Naive thymus-derived CD8-positive, alpha-beta T cell (primary cell): ENCODE measurements at regions not wholly inside any gene's neighbourhood (a gene's known extent, or its start where the extent isn't known, plus 50 kb on each side); places are given as distances from the start of the nearest gene placed in this dataset.

ENCODE experiments used
- ATAC-seq, 2 donors: fragments of 150-1000 bp; cut with Tn5 transposase in 1 of 2; sonication (Bioruptor Pico), chemical (Tn5 transposase) in 1 of 2; 1 replicate in 1 of 2; 2 replicates in 1 of 2; pipeline ENCODE4 v1.10.0; 2021; ENCODE audit warnings: mild to moderate bottlenecking in 2 of 2, moderate library complexity in 2 of 2
- POLR2A ChIA-PET: fragments of 350-600 bp; sonication (Branson Sonifier 250); formaldehyde crosslinking; loops from one replicate; lab custom pipeline; 2021; ENCODE audit warnings: antibody characterized with exemption; lab: Charles Lee
- DNase-seq, 10 donors: peaks; one replicate each; pipeline versions ENCODE4 v3.0.0 to v3.0.0-alpha.2; 2020 to 2022
- H3K27ac Mint-ChIP-seq, 10 donors: one replicate each; pipeline ENCODE4 v1.8.0; 2020 to 2022; ENCODE audit warnings: mild to moderate bottlenecking in 10 of 10, mixed read lengths in 10 of 10, moderate library complexity in 4 of 10, inconsistent platforms in 1 of 10
- H3K27me3 Mint-ChIP-seq, 5 donors: one replicate each; pipeline ENCODE4 v1.8.0; 2021 to 2022; ENCODE audit warnings: mixed read lengths in 5 of 5
- H3K36me3 Mint-ChIP-seq, 3 donors: one replicate each; pipeline ENCODE4 v1.8.0; 2020 to 2022; ENCODE audit warnings: mixed read lengths in 3 of 3, mild to moderate bottlenecking in 2 of 3, inconsistent platforms in 1 of 3
- H3K4me1 Mint-ChIP-seq, 4 donors: one replicate each; pipeline ENCODE4 v1.8.0; 2021 to 2022; ENCODE audit warnings: mixed read lengths in 4 of 4
- H3K4me3 Mint-ChIP-seq, 10 donors: one replicate each; pipeline ENCODE4 v1.8.0; 2020 to 2022; ENCODE audit warnings: mild to moderate bottlenecking in 10 of 10, mixed read lengths in 10 of 10, moderate library complexity in 6 of 10, inconsistent platforms in 1 of 10
- H3K9me3 Mint-ChIP-seq, 9 donors: one replicate each; pipeline ENCODE4 v1.8.0; 2020 to 2022; ENCODE audit warnings: mixed read lengths in 9 of 9, mild to moderate bottlenecking in 3 of 9, inconsistent platforms in 1 of 9, moderate library complexity in 1 of 9

DNA sequence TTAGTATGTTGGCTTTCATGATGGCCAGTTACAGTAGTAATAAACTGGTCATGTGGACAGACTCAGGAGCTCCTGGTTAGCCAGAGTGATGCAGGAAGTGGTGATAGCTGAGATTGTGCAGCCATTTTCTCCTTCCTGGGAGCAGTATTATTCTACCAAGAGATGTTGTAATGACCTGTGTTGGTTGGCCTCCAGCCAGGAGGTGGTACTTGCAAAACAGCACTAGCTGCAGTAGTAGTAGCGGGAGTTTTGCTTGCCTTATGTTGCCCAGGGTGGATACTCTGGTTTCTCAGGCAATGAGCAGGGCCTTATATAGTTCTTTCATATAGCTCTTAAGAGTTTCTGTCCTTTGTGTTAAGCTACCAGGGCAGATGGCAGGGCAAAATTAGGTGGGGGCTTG is 998.8 kb downstream of the GLUD2 start:
- no peak overlapping the region for H3K4me3 Mint-ChIP-seq
- H3K9me3 Mint-ChIP-seq: peaks cover 0 to 10% (median 0%) of the 10 kb centered on the region in 9 donors
- ATAC-seq (no peak), DNase-seq (no peak)
- POLR2A ChIA-PET: no interaction called here
- H3K36me3 Mint-ChIP-seq: no peaks in the 10 kb centered on the region
- no peak overlapping the region for H3K27ac Mint-ChIP-seq
- no peaks in the 10 kb centered on the region for H3K27me3 Mint-ChIP-seq
- no peaks in the 10 kb centered on the region for H3K4me1 Mint-ChIP-seq

DNA sequence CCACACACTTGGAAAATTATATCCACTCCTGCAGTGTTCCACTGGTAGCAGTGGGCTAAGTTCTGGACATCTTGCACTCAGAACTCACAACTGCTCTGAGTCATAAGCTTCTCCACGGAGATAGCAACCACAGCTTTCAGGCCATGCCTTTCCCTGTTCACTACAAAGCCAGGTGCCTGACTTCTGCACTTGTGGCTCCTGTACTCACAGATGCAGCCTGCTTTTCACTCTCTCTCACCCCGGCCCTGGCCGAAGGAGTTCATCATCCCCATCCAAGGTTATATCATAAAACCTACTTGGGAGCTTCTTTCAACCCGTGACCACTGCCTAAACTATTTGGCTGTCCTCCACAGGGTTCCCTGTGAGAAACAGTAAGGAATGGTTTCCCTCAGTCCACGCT is 999.4 kb downstream of the GLUD2 start:
- H3K4me1 Mint-ChIP-seq: no peaks in the 10 kb centered on the region
- H3K9me3 Mint-ChIP-seq: peaks cover 0 to 10% (median 0%) of the 10 kb centered on the region in 9 donors
- H3K27ac Mint-ChIP-seq: no peak overlapping the region
- no peak overlapping the region for H3K4me3 Mint-ChIP-seq
- ATAC-seq: no peak
- H3K27me3 Mint-ChIP-seq: no peaks in the 10 kb centered on the region
- POLR2A ChIA-PET: no interaction called here
- H3K36me3 Mint-ChIP-seq: no peaks in the 10 kb centered on the region
- DNase-seq: no peak

DNA sequence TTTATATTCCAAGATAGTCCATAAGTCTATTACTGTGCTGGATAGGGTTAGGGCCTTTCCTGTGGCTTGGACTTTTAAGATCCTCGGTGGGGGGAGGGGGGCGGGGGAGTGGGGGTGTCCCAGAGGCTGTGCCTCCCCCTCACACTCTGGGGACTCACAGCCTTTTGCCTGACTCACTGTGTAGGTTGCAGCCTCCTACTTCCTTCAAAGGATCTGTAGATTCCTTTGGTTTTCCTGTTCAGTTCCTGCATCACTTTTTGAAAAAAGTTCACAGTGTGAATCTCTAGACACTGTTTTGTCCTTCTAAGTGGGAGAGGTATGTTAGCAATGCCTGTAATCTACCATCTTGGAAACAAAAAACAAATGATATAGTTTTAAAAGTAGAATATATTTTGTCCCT is 999.9 kb downstream of the GLUD2 start:
- Mint-ChIP-seq H3K36me3 (no peaks in the 10 kb centered on the region), H3K27ac (no peak overlapping the region), H3K27me3 (no peaks in the 10 kb centered on the region), H3K4me3 (no peak overlapping the region), H3K9me3 (peaks cover 0 to 10% (median 0%) of the 10 kb centered on the region in 9 donors), H3K4me1 (no peaks in the 10 kb centered on the region)
- DNase-seq (no peak), ATAC-seq (no peak)
- POLR2A ChIA-PET: no interaction called here

DNA sequence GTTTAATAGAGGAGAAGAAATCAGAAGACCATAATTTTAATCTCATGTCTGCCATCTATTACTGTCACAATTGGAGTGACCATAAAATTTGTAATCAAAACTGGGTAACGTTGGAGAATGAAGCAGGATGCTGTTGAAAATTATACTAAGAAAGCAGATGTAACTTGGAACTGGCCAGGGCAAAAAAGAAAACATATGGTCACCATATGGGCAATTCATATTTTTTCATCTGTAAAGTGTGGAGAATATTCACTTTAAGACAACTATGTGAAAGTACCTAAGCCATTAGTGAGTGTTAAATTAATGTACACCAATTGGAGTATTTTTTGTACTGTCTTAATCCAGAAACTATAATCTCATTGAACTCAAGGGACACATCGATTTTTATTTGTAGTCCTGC is 1008.0 kb downstream of the GLUD2 start:
- ATAC-seq: no peak
- Mint-ChIP-seq H3K36me3 (no peaks in the 10 kb centered on the region), H3K27me3 (no peaks in the 10 kb centered on the region), H3K27ac (no peak overlapping the region), H3K4me1 (no peaks in the 10 kb centered on the region), H3K9me3 (peaks cover 0 to 2% (median 0%) of the 10 kb centered on the region in 9 donors), H3K4me3 (no peak overlapping the region)
- POLR2A ChIA-PET: no interaction called here
- no peak for DNase-seq

DNA sequence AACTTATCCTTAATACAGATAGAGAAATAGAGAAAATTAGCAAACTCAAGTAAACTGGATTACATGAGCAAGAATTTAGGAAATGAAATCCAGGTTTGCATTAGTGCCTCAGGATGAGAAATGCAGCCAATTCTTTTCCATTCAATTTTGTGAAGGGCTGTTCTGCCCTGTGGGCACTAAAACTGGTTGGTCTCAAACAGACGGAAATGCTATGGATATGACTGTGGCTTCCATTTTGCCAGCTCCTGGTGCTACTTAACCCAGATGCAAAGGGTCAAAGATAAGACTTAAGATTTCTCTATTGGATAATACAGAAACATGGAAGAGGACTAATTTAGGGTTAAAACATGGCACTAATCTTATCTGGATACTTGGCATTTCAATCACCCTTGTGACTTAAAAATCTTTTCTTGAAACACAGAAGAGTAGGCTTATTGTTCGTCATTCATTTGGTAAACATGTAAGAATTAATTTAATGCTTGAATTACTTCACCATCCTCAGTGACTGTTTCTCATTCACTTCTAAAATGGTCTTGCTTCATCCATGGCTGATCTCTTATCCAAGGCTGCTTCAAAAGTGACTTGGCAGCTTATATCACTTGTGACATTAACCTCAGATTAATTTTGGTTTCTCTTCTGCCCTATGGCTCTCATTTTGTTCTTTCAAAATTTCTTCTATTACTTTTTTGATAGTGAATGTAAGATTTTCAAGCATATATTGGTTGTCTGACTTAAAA is 1008.7 kb downstream of the GLUD2 start:
- DNase-seq (no peak), ATAC-seq (no peak)
- H3K4me1 Mint-ChIP-seq: no peaks in the 10 kb centered on the region
- POLR2A ChIA-PET: no interaction called here
- peaks cover 0 to 2% (median 0%) of the 10 kb centered on the region in 9 donors for H3K9me3 Mint-ChIP-seq
- H3K4me3 Mint-ChIP-seq: no peak overlapping the region
- H3K27ac Mint-ChIP-seq: no peak overlapping the region
- H3K36me3 Mint-ChIP-seq: no peaks in the 10 kb centered on the region
- no peaks in the 10 kb centered on the region for H3K27me3 Mint-ChIP-seq

DNA sequence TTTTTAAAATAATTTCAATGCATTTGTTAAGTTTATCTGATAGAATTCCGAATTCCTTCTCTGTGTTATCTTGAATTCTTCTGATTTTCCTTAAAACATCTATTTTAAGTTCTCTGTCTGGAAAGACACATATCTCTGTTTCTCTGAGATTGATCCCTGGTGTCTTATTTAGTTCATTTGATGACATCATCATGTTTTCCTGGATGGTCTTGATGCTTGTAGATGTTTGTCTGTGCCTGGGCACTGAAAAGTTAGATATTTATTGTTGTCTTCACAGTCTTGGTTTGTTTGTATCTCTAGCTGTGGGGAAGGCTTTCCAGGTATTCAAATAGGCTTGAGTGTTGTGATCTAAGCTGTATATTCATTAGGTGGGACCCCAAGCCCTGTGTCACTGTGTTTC is 1028.8 kb downstream of the GLUD2 start:
- ATAC-seq: no peak
- Mint-ChIP-seq H3K4me3 (no peak overlapping the region), H3K9me3 (peaks cover 0 to 10% (median 0%) of the 10 kb centered on the region in 9 donors), H3K27me3 (no peaks in the 10 kb centered on the region), H3K4me1 (no peaks in the 10 kb centered on the region), H3K36me3 (no peaks in the 10 kb centered on the region), H3K27ac (no peak overlapping the region)
- DNase-seq: no peak
- POLR2A ChIA-PET: no interaction called here

- H3K4me3 Mint-ChIP-seq: no peak overlapping the region
- DNase-seq: no peak
- ATAC-seq: no peak
- no peaks in the 10 kb centered on the region for H3K4me1 Mint-ChIP-seq
- H3K27me3 Mint-ChIP-seq: no peaks in the 10 kb centered on the region
- peaks cover 0 to 10% (median 0%) of the 10 kb centered on the region in 9 donors for H3K9me3 Mint-ChIP-seq
- H3K27ac Mint-ChIP-seq: no peak overlapping the region
- H3K36me3 Mint-ChIP-seq: no peaks in the 10 kb centered on the region
- POLR2A ChIA-PET: no interaction called here
Measured at GRCh38 chrX:122078079-122078478, 1030.7 kb downstream of the GLUD2 start.

- Mint-ChIP-seq H3K4me1 (no peaks in the 10 kb centered on the region), H3K36me3 (no peaks in the 10 kb centered on the region), H3K27me3 (no peaks in the 10 kb centered on the region), H3K9me3 (peaks cover 0 to 7% (median 0%) of the 10 kb centered on the region in 9 donors), H3K27ac (no peak overlapping the region), H3K4me3 (no peak overlapping the region)
- POLR2A ChIA-PET: no interaction called here
- DNase-seq: no peak
- no peak for ATAC-seq
Measured at GRCh38 chrX:122087341-122087740, 1039.9 kb downstream of the GLUD2 start.

DNA sequence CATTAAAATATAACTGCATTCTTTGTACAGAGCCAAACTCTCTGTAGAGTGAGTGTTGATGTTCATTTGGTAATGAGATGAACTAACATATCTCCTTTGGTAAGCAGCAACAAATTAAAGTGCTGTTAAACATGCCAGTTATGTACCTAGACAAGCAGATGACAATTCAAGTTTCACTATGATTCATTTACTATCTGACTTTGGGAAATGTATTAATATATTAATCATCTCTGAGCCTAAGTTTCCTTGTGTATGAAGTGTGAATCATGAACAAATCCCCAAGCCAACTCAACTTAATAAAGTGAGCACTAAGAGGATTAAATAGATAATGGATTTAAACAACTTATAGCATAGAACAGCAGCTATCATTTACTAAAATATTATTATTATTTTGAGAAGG is 1044.2 kb downstream of the GLUD2 start:
- Mint-ChIP-seq H3K27me3 (no peaks in the 10 kb centered on the region), H3K4me3 (no peak overlapping the region), H3K4me1 (no peaks in the 10 kb centered on the region), H3K9me3 (peaks cover 0 to 9% (median 2%) of the 10 kb centered on the region in 9 donors), H3K27ac (no peak overlapping the region), H3K36me3 (no peaks in the 10 kb centered on the region)
- no peak for ATAC-seq
- DNase-seq: no peak
- POLR2A ChIA-PET: no interaction called here

DNA sequence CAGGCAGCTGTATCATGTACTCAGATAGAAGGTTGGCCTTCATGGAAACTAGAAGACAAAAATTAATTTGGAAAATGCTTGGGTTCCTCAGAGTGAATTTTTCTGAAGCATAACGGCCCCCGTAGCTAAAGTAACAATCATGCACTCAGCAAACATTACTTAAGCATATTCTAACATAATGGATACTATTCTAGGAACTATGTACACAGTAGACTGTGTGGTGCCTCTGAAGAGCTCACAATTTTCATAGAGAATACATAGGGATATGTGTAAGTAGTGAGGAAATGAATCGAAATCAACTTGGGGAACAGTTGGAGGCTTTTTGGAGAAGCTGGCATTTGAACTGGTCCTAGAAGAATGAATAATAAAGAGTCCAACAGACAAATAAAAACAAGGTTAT is 1045.0 kb downstream of the GLUD2 start:
- Mint-ChIP-seq H3K9me3 (peaks cover 0 to 9% (median 4%) of the 10 kb centered on the region in 9 donors), H3K27ac (no peak overlapping the region), H3K27me3 (no peaks in the 10 kb centered on the region), H3K4me1 (no peaks in the 10 kb centered on the region), H3K36me3 (no peaks in the 10 kb centered on the region), H3K4me3 (no peak overlapping the region)
- no peak for ATAC-seq
- DNase-seq: no peak
- POLR2A ChIA-PET: no interaction called here

GRCh38 chrX:122092978-122093377 is 1045.6 kb downstream of the GLUD2 start:
- DNase-seq: no peak
- Mint-ChIP-seq H3K36me3 (no peaks in the 10 kb centered on the region), H3K4me3 (no peak overlapping the region), H3K27ac (no peak overlapping the region), H3K27me3 (no peaks in the 10 kb centered on the region), H3K4me1 (no peaks in the 10 kb centered on the region), H3K9me3 (peaks cover 0 to 9% (median 6%) of the 10 kb centered on the region in 9 donors)
- ATAC-seq: no peak
- POLR2A ChIA-PET: no interaction called here

DNA sequence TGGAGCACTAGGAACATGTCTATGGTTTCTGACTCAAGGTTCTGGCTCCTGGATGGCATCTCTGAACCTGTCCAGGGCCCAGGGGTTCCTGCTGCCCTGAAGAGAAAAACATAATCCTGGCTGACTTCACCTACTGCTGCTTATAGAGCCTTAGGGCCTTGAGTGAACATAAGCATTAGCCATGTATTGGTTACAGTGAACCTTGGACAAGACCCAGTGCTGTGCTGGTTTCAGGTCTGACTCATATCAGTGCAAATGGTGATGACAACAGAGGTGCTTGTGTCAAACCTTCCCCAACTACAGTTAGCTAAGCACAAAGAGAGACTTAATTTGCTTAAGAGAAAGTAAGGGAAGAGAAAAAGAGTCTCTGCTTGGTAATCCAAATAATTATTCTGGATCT is 1047.2 kb downstream of the GLUD2 start:
- DNase-seq: no peak
- Mint-ChIP-seq H3K27ac (no peak overlapping the region), H3K4me1 (no peaks in the 10 kb centered on the region), H3K4me3 (no peak overlapping the region), H3K27me3 (no peaks in the 10 kb centered on the region), H3K9me3 (peaks cover 0 to 15% (median 8%) of the 10 kb centered on the region in 9 donors), H3K36me3 (no peaks in the 10 kb centered on the region)
- ATAC-seq: no peak
- POLR2A ChIA-PET: no interaction called here

DNA sequence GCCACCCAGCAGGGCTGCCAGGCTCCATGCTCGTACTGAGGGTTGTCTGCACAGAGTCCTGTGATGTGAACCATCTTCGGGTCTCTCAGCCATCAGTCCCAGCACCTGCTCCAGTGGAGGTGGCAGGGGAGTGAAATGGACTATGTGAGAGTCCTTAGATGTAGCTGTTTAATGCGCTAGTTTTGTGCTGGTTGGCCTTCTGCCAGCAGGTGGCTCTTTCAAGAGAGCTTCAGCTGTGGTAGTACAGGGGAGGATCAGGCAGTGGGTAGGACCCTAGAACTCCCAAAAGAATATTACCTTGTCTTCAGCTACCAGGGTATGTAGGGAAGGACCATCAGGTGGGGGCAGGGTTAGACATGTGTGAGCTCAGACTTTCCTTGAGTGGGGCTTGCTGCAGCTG is 1066.0 kb downstream of the GLUD2 start:
- Mint-ChIP-seq H3K36me3 (no peaks in the 10 kb centered on the region), H3K27ac (no peak overlapping the region), H3K4me3 (no peak overlapping the region), H3K9me3 (peaks cover 0 to 5% (median 1%) of the 10 kb centered on the region in 9 donors), H3K27me3 (no peaks in the 10 kb centered on the region), H3K4me1 (no peaks in the 10 kb centered on the region)
- ATAC-seq (no peak), DNase-seq (no peak)
- POLR2A ChIA-PET: no interaction called here

GRCh38 chrX:122113896-122114295 is 1066.5 kb downstream of the GLUD2 start:
- ATAC-seq: no peak
- Mint-ChIP-seq H3K27ac (no peak overlapping the region), H3K9me3 (peaks cover 0 to 5% (median 1%) of the 10 kb centered on the region in 9 donors), H3K4me1 (no peaks in the 10 kb centered on the region), H3K36me3 (no peaks in the 10 kb centered on the region), H3K27me3 (no peaks in the 10 kb centered on the region), H3K4me3 (no peak overlapping the region)
- no peak for DNase-seq
- POLR2A ChIA-PET: no interaction called here
